H9 (cell line): ENCODE measurements at regions not wholly inside any gene's neighbourhood (a gene's known extent, or its start where the extent isn't known, plus 50 kb on each side); places are given as distances from the start of the nearest gene placed in this dataset.

ENCODE experiments used
- DNase-seq: peaks from one replicate; pipeline ENCODE4 v3.0.0-alpha.2; 2017
- H2AFZ ChIP-seq: one replicate; pipeline ENCODE4 v1.6.1; 2013; ENCODE audit warnings: mild to moderate bottlenecking, low read length, control low read depth, moderate library complexity
- H2AK5ac ChIP-seq: 2 replicates; pipeline ENCODE4 v1.6.1; 2013; ENCODE audit warnings: low read length, control low read depth, mixed read lengths; ENCODE audit not compliant: insufficient read length
- H2BK120ac ChIP-seq: one replicate; pipeline ENCODE4 v1.6.1; 2013; ENCODE audit warnings: low read depth, mild to moderate bottlenecking, low read length, control low read depth, inconsistent platforms; ENCODE audit not compliant: poor library complexity, severe bottlenecking
- H2BK12ac ChIP-seq: 2 replicates; pipeline ENCODE4 v1.6.1; 2013; ENCODE audit warnings: low read length, control low read depth, mixed read lengths, low read depth; ENCODE audit not compliant: insufficient read length
- H2BK15ac ChIP-seq: 2 replicates; pipeline ENCODE4 v1.6.1; 2013; ENCODE audit warnings: low read depth, low read length, control low read depth
- H2BK20ac ChIP-seq: one replicate; pipeline ENCODE4 v1.6.1; 2013; ENCODE audit warnings: low read depth, mild to moderate bottlenecking, low read length, control low read depth, inconsistent platforms; ENCODE audit not compliant: poor library complexity, severe bottlenecking
- H2BK5ac ChIP-seq: 2 replicates; pipeline ENCODE4 v1.6.1; 2013; ENCODE audit warnings: low read length, control low read depth, mixed read lengths; ENCODE audit not compliant: insufficient read length
- H3K14ac ChIP-seq: 2 replicates; pipeline ENCODE4 v1.6.1; 2013; ENCODE audit warnings: low read length, control low read depth; ENCODE audit not compliant: insufficient read depth
- H3K18ac ChIP-seq: 2 replicates; pipeline ENCODE4 v1.6.1; 2013; ENCODE audit warnings: low read depth, mild to moderate bottlenecking, mixed read lengths, low read length, control low read depth; ENCODE audit not compliant: insufficient read length
- H3K23ac ChIP-seq: 2 replicates; pipeline ENCODE4 v1.6.1; 2013; ENCODE audit warnings: low read length, control low read depth, mixed read lengths, low read depth; ENCODE audit not compliant: insufficient read length
- H3K23me2 ChIP-seq: 2 replicates; pipeline ENCODE4 v1.6.1; 2013; ENCODE audit warnings: low read depth, mild to moderate bottlenecking, mixed read lengths, low read length, control low read depth; ENCODE audit not compliant: insufficient read length, poor library complexity, severe bottlenecking
- H3K27ac ChIP-seq: 2 replicates; pipeline ENCODE4 v1.5.1; 2013; ENCODE audit warnings: low read length, control low read depth, mixed read lengths, low read depth; ENCODE audit not compliant: insufficient read length
- H3K27me3 ChIP-seq: 2 replicates; pipeline ENCODE4 v1.6.1; 2013; ENCODE audit warnings: low read length, control low read depth, inconsistent platforms; ENCODE audit not compliant: insufficient read depth
- H3K4ac ChIP-seq: 2 replicates; pipeline ENCODE4 v1.6.1; 2013; ENCODE audit warnings: low read depth, mild to moderate bottlenecking, control low read depth, inconsistent platforms, low read length, moderate library complexity
- H3K4me1 ChIP-seq: 2 replicates; pipeline ENCODE4 v1.6.1; 2013; ENCODE audit warnings: low read length, control low read depth, inconsistent platforms; ENCODE audit not compliant: insufficient read depth
- H3K4me2 ChIP-seq: 2 replicates; pipeline ENCODE4 v1.6.1; 2013; ENCODE audit warnings: low read length, control low read depth, mixed read lengths; ENCODE audit not compliant: insufficient read length, insufficient read depth
- H3K56ac ChIP-seq: 2 replicates; pipeline ENCODE4 v1.6.1; 2013; ENCODE audit warnings: low read depth, mild to moderate bottlenecking, mixed read lengths, low read length, control low read depth; ENCODE audit not compliant: insufficient read length
- H3K79me1 ChIP-seq: 2 replicates; pipeline ENCODE4 v1.6.1; 2013; ENCODE audit warnings: low read depth, mild to moderate bottlenecking, moderate library complexity, low read length, control low read depth, inconsistent platforms; ENCODE audit not compliant: insufficient read depth, poor library complexity, severe bottlenecking
- H3K79me2 ChIP-seq: 2 replicates; pipeline ENCODE4 v1.6.1; 2013; ENCODE audit warnings: low read length, control low read depth, inconsistent platforms; ENCODE audit not compliant: insufficient read depth
- H3K9ac ChIP-seq: 2 replicates; pipeline ENCODE4 v1.6.1; 2013; ENCODE audit warnings: low read length, control low read depth, mixed read lengths; ENCODE audit not compliant: insufficient read length; ENCODE audit errors: extremely low read depth
- H3K9me3 ChIP-seq: one replicate; pipeline ENCODE4 v1.6.1; 2013; ENCODE audit warnings: low read depth, low read length, inconsistent platforms; ENCODE audit not compliant: control insufficient read depth
- H3T11ph ChIP-seq: one replicate; pipeline ENCODE4 v1.6.1; 2013; ENCODE audit warnings: mild to moderate bottlenecking, low read length, control low read depth, inconsistent platforms
- H4K20me1 ChIP-seq: one replicate; pipeline ENCODE4 v1.6.1; 2013; ENCODE audit not compliant: control insufficient read depth, insufficient read length, insufficient read depth
- H4K5ac ChIP-seq: 2 replicates; pipeline ENCODE4 v1.6.1; 2013; ENCODE audit warnings: low read depth, mild to moderate bottlenecking, mixed read lengths, low read length, control low read depth; ENCODE audit not compliant: insufficient read length
- H4K8ac ChIP-seq: replicated peaks from 2 replicates; pipeline ENCODE4 v1.6.1; 2013; ENCODE audit warnings: low read length, control low read depth, mixed read lengths, low read depth; ENCODE audit not compliant: insufficient read length
- H4K91ac ChIP-seq: 2 replicates; pipeline ENCODE4 v1.6.1; 2013; ENCODE audit warnings: low read depth, mild to moderate bottlenecking, moderate library complexity, mixed read lengths, low read length, control low read depth; ENCODE audit not compliant: insufficient read length
- H3K27ac Mint-ChIP-seq, 3 experiments: 2 replicates in 2 of 3; 3 replicates in 1 of 3; pipeline ENCODE4 v1.8.0; 2020 to 2021; ENCODE audit warnings: mixed read lengths in 3 of 3, mild to moderate bottlenecking in 1 of 3, moderate library complexity in 1 of 3
- H3K27me3 Mint-ChIP-seq: 2 replicates; pipeline ENCODE4 v1.8.0; 2021; ENCODE audit warnings: low read depth, mild to moderate bottlenecking, moderate library complexity, mixed read lengths
- H3K36me3 Mint-ChIP-seq, 3 experiments: 2 replicates in 2 of 3; 3 replicates in 1 of 3; pipeline ENCODE4 v1.8.0; 2020 to 2021; ENCODE audit warnings: low read depth in 3 of 3, mixed read lengths in 3 of 3; ENCODE audit not compliant: insufficient read depth in 1 of 3
- H3K4me1 Mint-ChIP-seq, 2 experiments: 2 replicates each; pipeline ENCODE4 v1.8.0; 2020; ENCODE audit warnings: mixed read lengths in 2 of 2
- H3K4me3 Mint-ChIP-seq, 2 experiments: 2 replicates in 1 of 2; 3 replicates in 1 of 2; pipeline ENCODE4 v1.8.0; 2020 to 2021; ENCODE audit warnings: mild to moderate bottlenecking in 2 of 2, mixed read lengths in 2 of 2, moderate library complexity in 1 of 2
- H3K9me3 Mint-ChIP-seq, 2 experiments: 2 replicates in 1 of 2; 3 replicates in 1 of 2; pipeline ENCODE4 v1.8.0; 2020; ENCODE audit warnings: mild to moderate bottlenecking in 2 of 2, mixed read lengths in 2 of 2, moderate library complexity in 1 of 2
- WGBS: extraction: QIAGEN DNeasy Blood & Tissue Kit; methylation state at CpG from one replicate; pipeline ENCODE4 v1.1.7; 2013; ENCODE audit warnings: missing lambda C conversion rate, low lambda C conversion rate, mixed read lengths; ENCODE audit not compliant: insufficient read length; ENCODE audit errors: extremely low coverage; 5-methylcytosine and 5-hydroxymethylcytosine counted together
- TF ChIP-seq, protein P1 (sequence below): fragments of 200-600 bp; sonication (generic); conservative IDR thresholded peaks from 3 replicates; pipeline ENCODE4 v1.8.0; 2021; ENCODE audit warnings: antibody characterized with exemption, mild to moderate bottlenecking

DNA sequence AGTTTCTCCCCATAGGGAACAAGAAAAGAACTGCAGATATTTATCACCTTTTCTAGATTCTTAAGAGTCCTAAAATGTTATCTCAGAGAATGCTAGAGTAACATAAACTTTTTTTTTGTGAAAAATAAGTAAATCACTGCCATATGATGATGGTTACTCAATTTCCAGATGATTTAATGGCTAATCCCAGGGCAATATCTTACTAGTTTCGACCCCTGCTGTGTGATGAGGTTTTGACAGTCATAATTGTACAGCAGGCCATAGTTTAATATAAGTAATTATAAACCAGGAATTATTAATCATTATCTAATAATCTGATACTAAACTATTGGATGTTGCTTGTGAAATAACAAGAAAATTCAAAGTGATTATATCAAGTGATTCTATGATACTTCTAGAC is 210.6 kb downstream of the HLX start:
- Histone ChIP-seq H3K14ac (no peak overlapping the region), H3K27ac (no peak overlapping the region)

More for the DNA sequence above, 210.6 kb downstream of the HLX start:
- H3K4me1 Mint-ChIP-seq, result peaks cover 6 to 7% of the 10 kb centered on the region in 2 experiments; a peak in 2 of 4 replicates
- Histone ChIP-seq H4K8ac (no peak overlapping the region), H3K9ac (no peak overlapping the region), H2AFZ (no peak overlapping the region), H3K18ac (no peak overlapping the region), H3K23ac (no peak overlapping the region), H2BK120ac (no peak overlapping the region), H3K23me2 (no peaks in the 10 kb centered on the region), H3T11ph (no peak overlapping the region), H2BK20ac (no peak overlapping the region), H2BK5ac (no peak overlapping the region), H4K20me1 (no peaks in the 10 kb centered on the region), H3K79me2 (no peaks in the 10 kb centered on the region), H3K9me3 (no peaks in the 10 kb centered on the region), H3K27me3 (no peaks in the 10 kb centered on the region), H4K91ac (no peak overlapping the region), H3K56ac (no peak overlapping the region), H3K79me1 (no peaks in the 10 kb centered on the region), H2AK5ac (no peak overlapping the region), H4K5ac (no peak overlapping the region), H2BK15ac (no peak overlapping the region), H3K4me1 (no peaks in the 10 kb centered on the region), H3K4me2 (no peak overlapping the region), H2BK12ac (no peak overlapping the region), H3K4ac (no peak overlapping the region)
- no CpG with 5 or more reads among the region's 1 CpG for WGBS
- no peaks in the 10 kb centered on the region for H3K27me3 Mint-ChIP-seq
- no peaks in the 10 kb centered on the region for H3K9me3 Mint-ChIP-seq
- no peak overlapping the region for H3K27ac Mint-ChIP-seq
- TF ChIP-seq, protein P1, sequence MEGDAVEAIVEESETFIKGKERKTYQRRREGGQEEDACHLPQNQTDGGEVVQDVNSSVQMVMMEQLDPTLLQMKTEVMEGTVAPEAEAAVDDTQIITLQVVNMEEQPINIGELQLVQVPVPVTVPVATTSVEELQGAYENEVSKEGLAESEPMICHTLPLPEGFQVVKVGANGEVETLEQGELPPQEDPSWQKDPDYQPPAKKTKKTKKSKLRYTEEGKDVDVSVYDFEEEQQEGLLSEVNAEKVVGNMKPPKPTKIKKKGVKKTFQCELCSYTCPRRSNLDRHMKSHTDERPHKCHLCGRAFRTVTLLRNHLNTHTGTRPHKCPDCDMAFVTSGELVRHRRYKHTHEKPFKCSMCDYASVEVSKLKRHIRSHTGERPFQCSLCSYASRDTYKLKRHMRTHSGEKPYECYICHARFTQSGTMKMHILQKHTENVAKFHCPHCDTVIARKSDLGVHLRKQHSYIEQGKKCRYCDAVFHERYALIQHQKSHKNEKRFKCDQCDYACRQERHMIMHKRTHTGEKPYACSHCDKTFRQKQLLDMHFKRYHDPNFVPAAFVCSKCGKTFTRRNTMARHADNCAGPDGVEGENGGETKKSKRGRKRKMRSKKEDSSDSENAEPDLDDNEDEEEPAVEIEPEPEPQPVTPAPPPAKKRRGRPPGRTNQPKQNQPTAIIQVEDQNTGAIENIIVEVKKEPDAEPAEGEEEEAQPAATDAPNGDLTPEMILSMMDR, result no peak
- no peaks in the 10 kb centered on the region for H3K36me3 Mint-ChIP-seq
- H3K4me3 Mint-ChIP-seq, result no peak overlapping the region
- no peak for DNase-seq
